OCI-LY1 (cell line): ENCODE measurements at regions not wholly inside any gene's neighbourhood (a gene's known extent, or its start where the extent isn't known, plus 50 kb on each side); places are given as distances from the start of the nearest gene placed in this dataset.

Experiments
- H2AFZ ChIP-seq: fragments of 200-600 bp; sonication (generic), shearing (Covaris generic); 2 replicates; pipeline ENCODE4 v1.6.0; 2014; ENCODE audit warnings: antibody characterized with exemption, mild to moderate bottlenecking, low read length
- H3F3A ChIP-seq: fragments of 200-600 bp; sonication (generic), shearing (Covaris generic); 2 replicates; pipeline ENCODE4 v1.6.0; 2014; ENCODE audit warnings: mild to moderate bottlenecking, antibody characterized with exemption, low read length, moderate library complexity; ENCODE audit not compliant: insufficient read depth
- H3K27ac ChIP-seq: fragments of 200-600 bp; sonication (generic); 2 replicates; pipeline ENCODE4 v1.5.1; 2014; ENCODE audit warnings: low read length, mixed run types, mild to moderate bottlenecking, low read depth; ENCODE audit not compliant: poor library complexity, severe bottlenecking
- H3K27me3 ChIP-seq: fragments of 200-600 bp; sonication (generic); 2 replicates; pipeline ENCODE4 v1.6.0; 2014; ENCODE audit warnings: antibody characterized with exemption, mild to moderate bottlenecking, low read length, moderate library complexity; ENCODE audit not compliant: insufficient read depth
- H3K36me3 ChIP-seq: fragments of 200-600 bp; sonication (generic); 2 replicates; pipeline ENCODE4 v1.6.1; 2014; ENCODE audit warnings: mild to moderate bottlenecking, antibody characterized with exemption, low read length, moderate library complexity, mixed read lengths; ENCODE audit not compliant: insufficient read depth
- H3K4me1 ChIP-seq: fragments of 200-600 bp; sonication (generic); 2 replicates; pipeline ENCODE4 v1.5.1; 2014; ENCODE audit warnings: mild to moderate bottlenecking, low read length, moderate library complexity; ENCODE audit not compliant: insufficient read depth, severe bottlenecking
- H3K4me2 ChIP-seq: fragments of 200-600 bp; sonication (generic), shearing (Covaris generic); 2 replicates; pipeline ENCODE4 v1.6.1; 2014; ENCODE audit warnings: low read length
- H3K4me3 ChIP-seq: fragments of 200-600 bp; sonication (generic); 2 replicates; pipeline ENCODE4 v1.5.1; 2014; ENCODE audit warnings: low read length, low read depth, mild to moderate bottlenecking, mixed read lengths; ENCODE audit not compliant: poor library complexity, severe bottlenecking
- H3K79me2 ChIP-seq: fragments of 200-600 bp; shearing (Covaris generic); 2 replicates; pipeline ENCODE4 v1.6.1; 2016; ENCODE audit warnings: mixed run types, low read length, mixed read lengths; ENCODE audit not compliant: insufficient read depth
- H3K9ac ChIP-seq: fragments of 200-600 bp; sonication (generic), shearing (Covaris generic); 2 replicates; pipeline ENCODE4 v1.6.1; 2014; ENCODE audit warnings: mild to moderate bottlenecking, low read length, mixed read lengths
- H3K9me2 ChIP-seq: fragments of 200-600 bp; sonication (generic), shearing (Covaris generic); 2 replicates; pipeline ENCODE4 v1.6.1; 2014; ENCODE audit warnings: low read depth, mild to moderate bottlenecking, low read length, mixed read lengths
- H3K9me3 ChIP-seq: fragments of 200-600 bp; shearing (Covaris generic); 2 replicates; pipeline ENCODE4 v1.6.1; 2014; ENCODE audit warnings: low read length, mixed read lengths
- H4K20me1 ChIP-seq: fragments of 200-600 bp; sonication (generic), shearing (Covaris generic); 2 replicates; pipeline ENCODE4 v1.6.0; 2016; ENCODE audit warnings: mild to moderate bottlenecking, low read length; ENCODE audit not compliant: insufficient read depth
- CTCF ChIP-seq: fragments of 200-600 bp; sonication (generic), shearing (Covaris generic); IDR thresholded peaks from 2 replicates; pipeline ENCODE4 v1.5.1; 2017; ENCODE audit warnings: mild to moderate bottlenecking, antibody characterized with exemption, low read length, moderate library complexity, mixed read lengths
- EZH2 ChIP-seq: fragments of 200-600 bp; sonication (generic), shearing (Covaris generic); IDR thresholded peaks from 2 replicates; pipeline ENCODE4 v1.8.0; 2017; ENCODE audit warnings: borderline replicate concordance, mixed run types, mild to moderate bottlenecking, antibody characterized with exemption, low read length, moderate library complexity, mixed read lengths

- H3K79me2 ChIP-seq, result no peaks in the 10 kb centered on the region
- H3F3A ChIP-seq, result no peaks in the 10 kb centered on the region
- H3K9me3 ChIP-seq, result peaks cover 2% of the 10 kb centered on the region; the same call in 1 of the 2 replicates
- no peaks in the 10 kb centered on the region for H3K4me1 ChIP-seq
- H3K27ac ChIP-seq, result no peak overlapping the region
- H3K9ac ChIP-seq, result no peak overlapping the region
- H3K4me2 ChIP-seq, result no peak overlapping the region
- no peaks in the 10 kb centered on the region for H4K20me1 ChIP-seq
- no peaks in the 10 kb centered on the region for H3K36me3 ChIP-seq
- no peaks in the 10 kb centered on the region for H3K27me3 ChIP-seq
- H3K4me3 ChIP-seq, result no peak overlapping the region
- H3K9me2 ChIP-seq, result no peaks in the 10 kb centered on the region
- no peak for TF ChIP-seq CTCF
- no peak for TF ChIP-seq EZH2
- no peak overlapping the region for H2AFZ ChIP-seq
These were observed 154.0 kb upstream of the KCNJ16 start for GRCh38 chr17:69921046-69921445.

GRCh38 chr17:69928611-69929010 is 146.4 kb upstream of the KCNJ16 start:
- Histone ChIP-seq H3K9me2 (no peaks in the 10 kb centered on the region), H3K79me2 (no peaks in the 10 kb centered on the region), H3K27me3 (no peaks in the 10 kb centered on the region), H3K9me3 (no peaks in the 10 kb centered on the region), H3K4me3 (no peak overlapping the region), H3K4me1 (no peaks in the 10 kb centered on the region), H3K27ac (no peak overlapping the region), H2AFZ (no peak overlapping the region), H3K4me2 (no peak overlapping the region), H3K36me3 (no peaks in the 10 kb centered on the region), H3F3A (no peaks in the 10 kb centered on the region), H3K9ac (no peak overlapping the region), H4K20me1 (no peaks in the 10 kb centered on the region)
- TF ChIP-seq EZH2, result no peak
- no peak for TF ChIP-seq CTCF

- H3K4me2 ChIP-seq, result no peak overlapping the region
- H3K36me3 ChIP-seq, result no peaks in the 10 kb centered on the region
- no peak overlapping the region for H3K4me3 ChIP-seq
- H3K27me3 ChIP-seq, result no peaks in the 10 kb centered on the region
- no peaks in the 10 kb centered on the region for H3K4me1 ChIP-seq
- no peaks in the 10 kb centered on the region for H3F3A ChIP-seq
- no peaks in the 10 kb centered on the region; the same call in 1 of the 2 replicates for H3K9me3 ChIP-seq
- H4K20me1 ChIP-seq, result no peaks in the 10 kb centered on the region
- no peak for TF ChIP-seq EZH2
- TF ChIP-seq CTCF, result no peak
- no peak overlapping the region for H3K9ac ChIP-seq
- no peak overlapping the region for H2AFZ ChIP-seq
- no peak overlapping the region for H3K27ac ChIP-seq
- no peaks in the 10 kb centered on the region for H3K9me2 ChIP-seq
- no peaks in the 10 kb centered on the region for H3K79me2 ChIP-seq
These were observed 138.0 kb upstream of the KCNJ16 start for GRCh38 chr17:69936996-69937395.
